ENCODE measurements at regions not wholly inside any gene's neighbourhood (a gene's known extent, or its start where the extent isn't known, plus 50 kb on each side); places are given as distances from the start of the nearest gene placed in this dataset.

- H3K27ac ChIP-seq (replicated peaks in 1 of 4): no peak overlapping the region
- H3K4me1 ChIP-seq: no peaks in the 10 kb centered on the region
- H3K36me3 ChIP-seq: no peaks in the 10 kb centered on the region
- intact Hi-C loops (cut with DNase I): loop anchor here (10.0 kb wide), 1 partner anchor 319 kb away; no protein-coding TSS in a partner anchor
- H3K27me3 ChIP-seq: no peaks in the 10 kb centered on the region
- TF ChIP-seq, protein P1, sequence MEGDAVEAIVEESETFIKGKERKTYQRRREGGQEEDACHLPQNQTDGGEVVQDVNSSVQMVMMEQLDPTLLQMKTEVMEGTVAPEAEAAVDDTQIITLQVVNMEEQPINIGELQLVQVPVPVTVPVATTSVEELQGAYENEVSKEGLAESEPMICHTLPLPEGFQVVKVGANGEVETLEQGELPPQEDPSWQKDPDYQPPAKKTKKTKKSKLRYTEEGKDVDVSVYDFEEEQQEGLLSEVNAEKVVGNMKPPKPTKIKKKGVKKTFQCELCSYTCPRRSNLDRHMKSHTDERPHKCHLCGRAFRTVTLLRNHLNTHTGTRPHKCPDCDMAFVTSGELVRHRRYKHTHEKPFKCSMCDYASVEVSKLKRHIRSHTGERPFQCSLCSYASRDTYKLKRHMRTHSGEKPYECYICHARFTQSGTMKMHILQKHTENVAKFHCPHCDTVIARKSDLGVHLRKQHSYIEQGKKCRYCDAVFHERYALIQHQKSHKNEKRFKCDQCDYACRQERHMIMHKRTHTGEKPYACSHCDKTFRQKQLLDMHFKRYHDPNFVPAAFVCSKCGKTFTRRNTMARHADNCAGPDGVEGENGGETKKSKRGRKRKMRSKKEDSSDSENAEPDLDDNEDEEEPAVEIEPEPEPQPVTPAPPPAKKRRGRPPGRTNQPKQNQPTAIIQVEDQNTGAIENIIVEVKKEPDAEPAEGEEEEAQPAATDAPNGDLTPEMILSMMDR (IDR thresholded peaks at IDR 0.05): peak; percentile 8 to 38 (median 30)
- no peak for TF ChIP-seq POLR2A (IDR thresholded peaks at IDR 0.05; ENCODE audit: low read depth)
- no peaks in the 10 kb centered on the region for H3K9me3 ChIP-seq
- WGBS: 55% methylated on average over 2 of the region's 2 CpGs
- DNase-seq (ENCODE audit: extremely low spot score): no peak
- no peak overlapping the region for H3K4me3 ChIP-seq
These were observed 434.3 kb downstream of the MDFIC start for GRCh38 chr7:115356139-115356746.

GRCh38 chr7:115354925-115355324 is 433.0 kb downstream of the MDFIC start:
- Histone ChIP-seq H3K36me3 (no peaks in the 10 kb centered on the region), H3K27ac (replicated peaks in 1 of 4) (no peak overlapping the region), H3K4me1 (peaks cover 0 to 1% (median 0%) of the 10 kb centered on the region in 4 donors), H3K27me3 (no peaks in the 10 kb centered on the region), H3K4me3 (no peak overlapping the region), H3K9me3 (no peaks in the 10 kb centered on the region)
- no peak for TF ChIP-seq POLR2A (IDR thresholded peaks at IDR 0.05; ENCODE audit: low read depth)
- TF ChIP-seq POLR2AphosphoS5 (IDR thresholded peaks at IDR 0.05): no peak
- TF ChIP-seq, protein P1 (IDR thresholded peaks at IDR 0.05): no peak
- TF ChIP-seq EP300 (IDR thresholded peaks at IDR 0.05): no peak
- intact Hi-C loops (cut with DNase I): loop anchor here (10.0 kb wide), 1 partner anchor 320 kb away; no protein-coding TSS in a partner anchor
- no peak for DNase-seq (ENCODE audit: extremely low spot score)
- 85% methylated on average over 1 of the region's 1 CpG for WGBS

DNA sequence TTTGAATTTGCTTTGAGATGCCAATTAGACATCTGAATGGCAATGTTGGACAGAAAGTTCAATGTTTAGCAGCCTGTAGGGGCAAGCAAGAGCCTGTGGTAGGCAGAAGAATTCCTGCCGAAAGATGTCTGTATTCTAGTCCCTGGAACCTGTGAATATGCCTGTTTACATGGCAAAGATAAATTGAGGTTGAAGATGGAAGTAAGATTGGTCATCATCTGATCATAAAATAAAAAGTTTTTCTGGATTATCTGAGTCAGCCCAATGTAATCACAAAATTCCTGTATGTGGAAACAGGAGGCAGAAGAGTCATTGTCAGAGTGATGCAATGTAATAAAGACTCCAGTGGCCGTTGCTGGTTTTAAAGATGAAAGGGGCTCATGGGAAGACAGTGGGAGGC is 430.5 kb downstream of the MDFIC start:
- H3K9me3 ChIP-seq: no peaks in the 10 kb centered on the region
- intact Hi-C loops (cut with DNase I): loop anchor here (10.0 kb wide), 1 partner anchor 322 kb away; no protein-coding TSS in a partner anchor
- WGBS: 67% methylated on average over 2 of the region's 2 CpGs
- H3K36me3 ChIP-seq: no peaks in the 10 kb centered on the region
- peaks cover 0 to 5% (median 0%) of the 10 kb centered on the region in 4 donors for H3K4me1 ChIP-seq
- no peak overlapping the region for H3K27ac ChIP-seq (replicated peaks in 1 of 4)
- no peak for DNase-seq (ENCODE audit: extremely low spot score)
- no peaks in the 10 kb centered on the region for H3K27me3 ChIP-seq
- no peak overlapping the region for H3K4me3 ChIP-seq
- TF ChIP-seq POLR2A (IDR thresholded peaks at IDR 0.05; ENCODE audit: low read depth) (no peak), POLR2AphosphoS5 (IDR thresholded peaks at IDR 0.05) (no peak), EP300 (IDR thresholded peaks at IDR 0.05) (no peak)
- TF ChIP-seq, protein P1 (IDR thresholded peaks at IDR 0.05): no peak

DNA sequence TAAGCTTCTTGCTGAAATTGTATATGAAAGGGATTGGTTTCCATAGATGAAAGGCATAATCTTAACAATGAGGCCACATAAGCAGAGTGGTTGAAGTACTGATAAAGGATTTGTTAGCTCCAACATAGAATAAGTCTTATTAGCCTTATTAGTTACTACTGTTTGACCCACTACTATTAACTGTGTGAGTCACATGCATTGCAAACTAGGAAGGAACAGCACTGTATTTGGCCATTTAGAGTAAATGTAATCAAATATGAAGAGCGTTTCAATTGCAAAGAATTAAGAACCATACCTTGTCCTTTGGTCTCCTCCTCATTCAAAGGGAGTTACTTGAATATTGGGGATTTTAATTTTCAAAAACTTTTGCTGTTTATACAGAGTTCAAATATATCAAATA is 428.9 kb downstream of the MDFIC start:
- no peak for DNase-seq (ENCODE audit: extremely low spot score)
- no peaks in the 10 kb centered on the region for H3K36me3 ChIP-seq
- TF ChIP-seq, protein P1 (IDR thresholded peaks at IDR 0.05): no peak
- no peak for TF ChIP-seq POLR2AphosphoS5 (IDR thresholded peaks at IDR 0.05)
- TF ChIP-seq EP300 (IDR thresholded peaks at IDR 0.05): no peak
- TF ChIP-seq POLR2A (IDR thresholded peaks at IDR 0.05; ENCODE audit: low read depth): no peak
- intact Hi-C loops (cut with DNase I): loop anchor here (10.0 kb wide), 1 partner anchor 324 kb away; no protein-coding TSS in a partner anchor
- H3K27me3 ChIP-seq: no peaks in the 10 kb centered on the region
- no peaks in the 10 kb centered on the region for H3K9me3 ChIP-seq
- WGBS: 91% methylated on average over 1 of the region's 1 CpG
- H3K4me1 ChIP-seq: peaks cover 0 to 5% (median 0%) of the 10 kb centered on the region in 4 donors
- no peak overlapping the region for H3K4me3 ChIP-seq
- no peak overlapping the region for H3K27ac ChIP-seq (replicated peaks in 1 of 4)
